ENCODE measurements at regions not wholly inside any gene's neighbourhood (a gene's known extent, or its start where the extent isn't known, plus 50 kb on each side); places are given as distances from the start of the nearest gene placed in this dataset.

DNA sequence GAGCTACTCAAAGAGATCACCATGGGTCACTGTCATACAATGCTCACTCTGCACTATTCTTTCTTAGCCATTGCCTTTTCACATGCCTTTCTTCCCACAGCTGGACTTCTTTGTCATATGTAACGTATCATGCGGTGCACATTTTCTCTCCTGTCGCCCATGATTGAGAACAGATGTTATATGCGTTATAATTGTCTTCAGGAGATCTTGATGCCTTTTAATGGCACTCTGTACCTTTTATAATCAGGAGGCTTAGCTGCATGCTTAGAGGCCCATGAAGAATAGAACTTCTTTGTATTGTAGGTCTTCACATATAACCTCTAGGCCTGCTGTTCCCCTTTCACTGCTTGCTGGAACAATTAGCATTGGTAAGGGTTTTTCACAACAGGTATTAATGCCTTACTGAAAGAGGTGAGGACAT lies 436.1 kb downstream of the CDH10 start:
- TF ChIP-seq, protein P1, sequence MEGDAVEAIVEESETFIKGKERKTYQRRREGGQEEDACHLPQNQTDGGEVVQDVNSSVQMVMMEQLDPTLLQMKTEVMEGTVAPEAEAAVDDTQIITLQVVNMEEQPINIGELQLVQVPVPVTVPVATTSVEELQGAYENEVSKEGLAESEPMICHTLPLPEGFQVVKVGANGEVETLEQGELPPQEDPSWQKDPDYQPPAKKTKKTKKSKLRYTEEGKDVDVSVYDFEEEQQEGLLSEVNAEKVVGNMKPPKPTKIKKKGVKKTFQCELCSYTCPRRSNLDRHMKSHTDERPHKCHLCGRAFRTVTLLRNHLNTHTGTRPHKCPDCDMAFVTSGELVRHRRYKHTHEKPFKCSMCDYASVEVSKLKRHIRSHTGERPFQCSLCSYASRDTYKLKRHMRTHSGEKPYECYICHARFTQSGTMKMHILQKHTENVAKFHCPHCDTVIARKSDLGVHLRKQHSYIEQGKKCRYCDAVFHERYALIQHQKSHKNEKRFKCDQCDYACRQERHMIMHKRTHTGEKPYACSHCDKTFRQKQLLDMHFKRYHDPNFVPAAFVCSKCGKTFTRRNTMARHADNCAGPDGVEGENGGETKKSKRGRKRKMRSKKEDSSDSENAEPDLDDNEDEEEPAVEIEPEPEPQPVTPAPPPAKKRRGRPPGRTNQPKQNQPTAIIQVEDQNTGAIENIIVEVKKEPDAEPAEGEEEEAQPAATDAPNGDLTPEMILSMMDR (IDR thresholded peaks at IDR 0.05; ENCODE audit: low read depth, low read length, poor library complexity, severe bottlenecking): no peak
- TF ChIP-seq EZH2phosphoT487 (IDR thresholded peaks at IDR 0.05; ENCODE audit: borderline replicate concordance, low read length): no peak
